Hepatocyte (in vitro differentiated cells): ENCODE measurements at regions not wholly inside any gene's neighbourhood (a gene's known extent, or its start where the extent isn't known, plus 50 kb on each side); places are given as distances from the start of the nearest gene placed in this dataset.

ENCODE experiments used
- DNase-seq: peaks from one replicate; pipeline ENCODE4 v3.0.0-alpha.2; 2016; ENCODE audit warnings: low spot score
- H2AFZ ChIP-seq: fragments of 200-600 bp; sonication (generic); 2 replicates; pipeline ENCODE4 v1.6.0; 2016; ENCODE audit warnings: antibody characterized with exemption, mild to moderate bottlenecking
- H3K27ac ChIP-seq: fragments of 200-600 bp; sonication (generic); 2 replicates; pipeline ENCODE4 v1.5.1; 2016; ENCODE audit warnings: mild to moderate bottlenecking
- H3K27me3 ChIP-seq: fragments of 200-600 bp; sonication (generic); 2 replicates; pipeline ENCODE4 v1.6.1; 2016
- H3K36me3 ChIP-seq: fragments of 200-600 bp; sonication (generic); replicated peaks from 2 replicates; pipeline ENCODE4 v1.5.1; 2016; ENCODE audit warnings: low read depth; ENCODE audit not compliant: insufficient read depth
- H3K4me1 ChIP-seq: fragments of 200-600 bp; sonication (generic); 2 replicates; pipeline ENCODE4 v1.5.1; 2016; ENCODE audit warnings: mild to moderate bottlenecking, moderate library complexity; ENCODE audit not compliant: insufficient read depth
- H3K4me2 ChIP-seq: fragments of 200-600 bp; sonication (generic); 2 replicates; pipeline ENCODE4 v1.6.0; 2016
- H3K4me3 ChIP-seq: fragments of 200-600 bp; sonication (generic); 2 replicates; pipeline ENCODE4 v1.5.1; 2016; ENCODE audit warnings: mild to moderate bottlenecking
- H3K79me2 ChIP-seq: fragments of 200-600 bp; sonication (generic); 2 replicates; pipeline ENCODE4 v1.6.0; 2017; ENCODE audit warnings: mild to moderate bottlenecking
- H3K9me2 ChIP-seq: fragments of 200-600 bp; sonication (generic); replicated peaks from 2 replicates; pipeline ENCODE4 v1.6.0; 2017; ENCODE audit warnings: mild to moderate bottlenecking; ENCODE audit not compliant: insufficient read depth
- H3K9me3 ChIP-seq: fragments of 200-600 bp; sonication (generic); 2 replicates; pipeline ENCODE4 v1.5.1; 2016; ENCODE audit warnings: low read depth, mild to moderate bottlenecking
- H4K20me1 ChIP-seq: fragments of 200-600 bp; sonication (generic); 2 replicates; pipeline ENCODE4 v1.6.0; 2016; ENCODE audit warnings: mild to moderate bottlenecking; ENCODE audit not compliant: insufficient read depth, poor library complexity, severe bottlenecking
- CTCF ChIP-seq: fragments of 200-600 bp; sonication (generic); IDR thresholded peaks from 2 replicates; pipeline ENCODE4 v1.5.1; 2016; ENCODE audit warnings: antibody characterized with exemption, mild to moderate bottlenecking; ENCODE audit not compliant: poor library complexity
- EZH2 ChIP-seq: fragments of 200-600 bp; sonication (generic); IDR thresholded peaks from 2 replicates; pipeline ENCODE4 v1.6.1; 2016; ENCODE audit warnings: antibody characterized with exemption, mild to moderate bottlenecking, borderline replicate concordance
- EZH2phosphoT487 ChIP-seq: fragments of 200-600 bp; sonication (generic); IDR thresholded peaks from one replicate; pipeline ENCODE4 v1.6.1; 2018; ENCODE audit warnings: antibody characterized with exemption, mild to moderate bottlenecking, low read depth, moderate library complexity; ENCODE audit not compliant: unreplicated experiment, severe bottlenecking
- whole genome bisulfite sequencing: methylation state at CpG from one replicate; pipeline ENCODE4 v1.1.6; 2016; ENCODE audit warnings: low lambda C conversion rate; ENCODE audit errors: missing lambda C conversion rate; 5-methylcytosine and 5-hydroxymethylcytosine counted together

DNA sequence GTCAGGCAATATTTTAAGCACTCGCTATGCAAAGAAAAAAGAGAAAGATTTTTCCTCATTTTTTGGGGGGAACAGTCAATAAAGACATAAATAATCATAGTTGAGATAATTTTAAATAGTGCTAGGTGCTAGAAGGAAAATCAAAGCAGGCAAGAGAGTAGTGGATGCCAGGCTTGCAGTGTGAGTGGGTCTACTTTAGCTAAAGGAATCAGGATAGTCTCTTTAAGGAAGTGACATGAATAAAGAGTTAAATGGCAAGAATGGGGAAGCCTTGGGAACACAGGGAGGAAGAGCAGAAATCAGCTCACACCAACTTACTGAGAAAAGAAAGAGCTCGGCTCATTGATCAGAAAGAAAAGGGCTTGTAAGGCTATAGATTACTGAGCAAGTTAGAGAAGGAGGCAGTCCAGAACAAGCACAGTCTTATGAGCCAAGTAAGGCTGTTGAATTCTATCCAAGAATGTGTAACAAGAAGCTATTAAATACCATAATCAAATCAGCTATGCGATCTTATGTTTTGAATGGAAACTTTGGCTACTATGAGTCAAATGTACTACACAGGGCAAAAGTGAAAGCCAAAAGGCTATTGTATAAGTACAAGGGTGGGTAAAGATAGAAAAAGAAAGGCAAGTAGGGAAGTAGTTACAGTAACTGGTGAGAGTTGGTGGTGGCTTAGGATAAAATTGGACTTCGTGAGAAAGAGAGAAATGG lies 833.8 kb upstream of the PIK3C3 start:
- Histone ChIP-seq H3K36me3 (no peaks in the 10 kb centered on the region), H3K27ac (no peak overlapping the region), H3K9me2 (no peaks in the 10 kb centered on the region), H3K79me2 (no peaks in the 10 kb centered on the region), H2AFZ (no peak overlapping the region), H3K4me2 (no peak overlapping the region), H3K9me3 (no peaks in the 10 kb centered on the region), H3K4me3 (no peak overlapping the region), H3K4me1 (no peaks in the 10 kb centered on the region), H3K27me3 (no peaks in the 10 kb centered on the region), H4K20me1 (no peaks in the 10 kb centered on the region)
- DNase-seq = no peak
- no peak for TF ChIP-seq EZH2
- no peak for TF ChIP-seq EZH2phosphoT487
- no peak for TF ChIP-seq CTCF
- WGBS = 87% methylated on average over 4 of the region's 4 CpGs

DNA sequence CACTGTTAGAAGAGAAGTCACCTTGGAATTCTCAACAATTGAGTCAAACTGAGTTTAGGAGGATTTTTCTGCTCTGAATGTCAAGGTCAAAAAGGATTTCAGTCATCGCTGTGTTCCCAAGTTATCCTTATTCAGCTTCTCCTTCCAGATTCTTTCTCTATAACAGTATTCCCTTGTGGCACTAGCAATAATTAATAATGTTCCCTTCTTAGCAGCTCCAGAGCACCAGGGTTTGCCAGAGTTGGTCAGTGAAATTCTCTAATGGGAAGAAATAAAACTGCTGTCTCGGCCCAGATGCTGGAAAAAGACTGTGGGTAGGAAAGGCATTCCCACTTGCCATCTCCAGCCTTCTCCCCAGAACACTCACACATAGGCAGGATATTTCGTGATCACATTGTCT lies 836.0 kb upstream of the PIK3C3 start:
- Histone ChIP-seq H4K20me1 (no peaks in the 10 kb centered on the region), H3K27ac (no peak overlapping the region), H3K36me3 (no peaks in the 10 kb centered on the region), H3K9me3 (no peaks in the 10 kb centered on the region), H3K4me2 (no peak overlapping the region), H3K4me1 (no peaks in the 10 kb centered on the region), H3K79me2 (no peaks in the 10 kb centered on the region), H2AFZ (no peak overlapping the region), H3K27me3 (no peaks in the 10 kb centered on the region), H3K4me3 (no peak overlapping the region), H3K9me2 (no peaks in the 10 kb centered on the region)
- no peak for DNase-seq
- TF ChIP-seq EZH2 = no peak
- TF ChIP-seq CTCF = no peak
- TF ChIP-seq EZH2phosphoT487 = no peak
- 90% methylated on average over 3 of the region's 3 CpGs for WGBS

DNA sequence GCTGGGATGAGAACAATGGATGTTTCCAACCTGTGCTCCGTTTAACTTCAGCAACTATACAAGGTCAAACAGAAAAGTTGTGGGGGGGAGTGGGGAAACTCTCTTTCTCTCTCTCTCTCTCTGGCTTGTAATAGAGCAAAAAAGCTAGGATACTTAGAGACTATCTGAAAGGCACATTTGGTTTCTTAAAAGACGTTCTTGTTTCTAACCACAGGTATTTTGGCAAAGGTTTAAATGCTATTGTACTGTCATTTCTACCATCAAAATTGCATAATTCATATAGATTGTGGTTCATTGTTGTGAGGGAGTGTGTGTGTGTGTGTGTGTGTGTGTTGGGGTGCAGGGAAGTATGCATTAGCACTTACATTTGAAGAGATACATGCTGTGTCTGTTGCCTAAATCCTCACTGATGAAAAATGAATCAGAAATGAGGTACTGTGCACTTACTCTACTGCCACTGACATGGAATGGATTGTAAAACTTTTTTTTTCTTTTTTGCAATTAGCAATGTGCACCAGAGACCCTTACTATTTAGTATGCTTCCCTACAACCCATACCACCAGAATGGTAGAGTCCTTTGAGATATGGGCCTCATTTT lies 841.0 kb upstream of the PIK3C3 start:
- Histone ChIP-seq H3K4me3 (no peak overlapping the region), H3K4me1 (no peaks in the 10 kb centered on the region), H3K27me3 (no peaks in the 10 kb centered on the region), H3K9me2 (no peaks in the 10 kb centered on the region), H4K20me1 (no peaks in the 10 kb centered on the region), H3K79me2 (no peaks in the 10 kb centered on the region), H3K4me2 (no peak overlapping the region), H3K36me3 (no peaks in the 10 kb centered on the region), H3K9me3 (no peaks in the 10 kb centered on the region), H3K27ac (no peak overlapping the region), H2AFZ (no peak overlapping the region)
- DNase-seq = no peak
- WGBS = 68% methylated on average over 2 of the region's 2 CpGs
- TF ChIP-seq CTCF = no peak
- no peak for TF ChIP-seq EZH2
